Fibroblast of lung (primary cell): ENCODE measurements at regions not wholly inside any gene's neighbourhood (a gene's known extent, or its start where the extent isn't known, plus 50 kb on each side); places are given as distances from the start of the nearest gene placed in this dataset.

Experiments
- EZH2 ChIP-seq: IDR thresholded peaks from 2 replicates; pipeline ENCODE4 v1.5.1; 2012; ENCODE audit warnings: low read length, control low read depth, mild to moderate bottlenecking; ENCODE audit errors: missing control alignments
- TF ChIP-seq, protein P1 (sequence below), 2 donors: IDR thresholded peaks in 1 of 2; conservative IDR thresholded peaks in 1 of 2; 1 replicate in 1 of 2; 2 replicates in 1 of 2; pipeline ENCODE4 v1.5.1; 2011 to 2012; ENCODE audit warnings: low read length in 2 of 2, control low read depth in 1 of 2, inconsistent platforms in 1 of 2, low read depth in 1 of 2, mild to moderate bottlenecking in 1 of 2

DNA sequence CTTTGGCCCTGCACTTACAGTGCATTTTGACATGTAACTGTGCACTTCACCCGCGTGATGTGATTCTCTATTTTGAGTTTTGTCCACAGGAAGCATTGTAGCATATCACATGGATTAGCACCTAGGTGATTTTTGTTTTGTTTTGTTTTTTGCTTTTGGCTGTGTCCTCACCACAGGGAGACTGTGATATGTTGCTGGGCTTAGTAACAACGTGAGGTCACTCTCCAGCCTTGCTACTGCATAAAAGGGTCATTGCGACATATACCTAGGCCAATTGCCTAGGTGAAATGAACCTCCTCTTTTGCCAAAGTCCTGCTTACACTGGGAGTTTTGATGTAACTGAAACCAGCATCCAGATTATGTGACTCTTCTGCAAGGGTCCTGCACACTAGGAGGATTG is 1152.9 kb upstream of the AMELY start:
- TF ChIP-seq, protein P1, sequence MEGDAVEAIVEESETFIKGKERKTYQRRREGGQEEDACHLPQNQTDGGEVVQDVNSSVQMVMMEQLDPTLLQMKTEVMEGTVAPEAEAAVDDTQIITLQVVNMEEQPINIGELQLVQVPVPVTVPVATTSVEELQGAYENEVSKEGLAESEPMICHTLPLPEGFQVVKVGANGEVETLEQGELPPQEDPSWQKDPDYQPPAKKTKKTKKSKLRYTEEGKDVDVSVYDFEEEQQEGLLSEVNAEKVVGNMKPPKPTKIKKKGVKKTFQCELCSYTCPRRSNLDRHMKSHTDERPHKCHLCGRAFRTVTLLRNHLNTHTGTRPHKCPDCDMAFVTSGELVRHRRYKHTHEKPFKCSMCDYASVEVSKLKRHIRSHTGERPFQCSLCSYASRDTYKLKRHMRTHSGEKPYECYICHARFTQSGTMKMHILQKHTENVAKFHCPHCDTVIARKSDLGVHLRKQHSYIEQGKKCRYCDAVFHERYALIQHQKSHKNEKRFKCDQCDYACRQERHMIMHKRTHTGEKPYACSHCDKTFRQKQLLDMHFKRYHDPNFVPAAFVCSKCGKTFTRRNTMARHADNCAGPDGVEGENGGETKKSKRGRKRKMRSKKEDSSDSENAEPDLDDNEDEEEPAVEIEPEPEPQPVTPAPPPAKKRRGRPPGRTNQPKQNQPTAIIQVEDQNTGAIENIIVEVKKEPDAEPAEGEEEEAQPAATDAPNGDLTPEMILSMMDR (conservative IDR thresholded peaks at IDR 0.05 in 1 of 2, IDR thresholded peaks at IDR 0.05 in 1 of 2; ENCODE audit: low read depth in 1 of 2, low read length in 2 of 2): no peak
- TF ChIP-seq EZH2: no peak
